ENCODE measurements at regions not wholly inside any gene's neighbourhood (a gene's known extent, or its start where the extent isn't known, plus 50 kb on each side); places are given as distances from the start of the nearest gene placed in this dataset.

- Mint-ChIP-seq H3K27ac (no peak overlapping the region), H3K9me3 (peaks cover 0 to 15% (median 0%) of the 10 kb centered on the region in 9 donors), H3K27me3 (peaks cover 0 to 32% (median 3%) of the 10 kb centered on the region in 5 donors), H3K4me1 (no peaks in the 10 kb centered on the region), H3K4me3 (no peak overlapping the region), H3K36me3 (peaks cover 0 to 5% (median 2%) of the 10 kb centered on the region in 3 donors)
- DNase-seq (no peak), ATAC-seq (no peak)
- POLR2A ChIA-PET: no interaction called here
Measured at GRCh38 chr16:48997946-48998345, 283.7 kb downstream of the CBLN1 start.

- ATAC-seq (no peak), DNase-seq (no peak)
- Mint-ChIP-seq H3K36me3 (peaks cover 0 to 5% (median 2%) of the 10 kb centered on the region in 3 donors), H3K4me3 (no peak overlapping the region), H3K4me1 (no peaks in the 10 kb centered on the region), H3K27ac (no peak overlapping the region), H3K9me3 (peaks cover 0 to 15% (median 0%) of the 10 kb centered on the region in 9 donors), H3K27me3 (peaks cover 0 to 32% (median 3%) of the 10 kb centered on the region in 5 donors)
- POLR2A ChIA-PET: no interaction called here
Measured at GRCh38 chr16:48997081-48997615, 284.5 kb downstream of the CBLN1 start.

GRCh38 chr16:48978501-48978900 is 303.1 kb downstream of the CBLN1 start:
- Mint-ChIP-seq H3K27ac (no peak overlapping the region), H3K36me3 (no peaks in the 10 kb centered on the region)

GRCh38 chr16:48972236-48972635 is 309.4 kb downstream of the CBLN1 start:
- DNase-seq (no peak), ATAC-seq (no peak)
- Mint-ChIP-seq H3K4me3 (no peak overlapping the region), H3K27ac (no peak overlapping the region), H3K27me3 (peaks cover 0 to 8% (median 0%) of the 10 kb centered on the region in 5 donors), H3K36me3 (no peaks in the 10 kb centered on the region), H3K4me1 (no peaks in the 10 kb centered on the region), H3K9me3 (peaks cover 0 to 6% (median 0%) of the 10 kb centered on the region in 9 donors)
- POLR2A ChIA-PET: no interaction called here

More at GRCh38 chr16:48978501-48978900, 303.1 kb downstream of the CBLN1 start:
- no peak for ATAC-seq
- H3K9me3 Mint-ChIP-seq: peaks cover 0 to 12% (median 5%) of the 10 kb centered on the region in 9 donors
- DNase-seq: no peak
- H3K4me3 Mint-ChIP-seq: no peak overlapping the region
- H3K4me1 Mint-ChIP-seq: no peaks in the 10 kb centered on the region
- POLR2A ChIA-PET: no interaction called here
- peaks cover 0 to 4% (median 0%) of the 10 kb centered on the region in 5 donors for H3K27me3 Mint-ChIP-seq

- no peak overlapping the region for H3K27ac Mint-ChIP-seq
- H3K4me1 Mint-ChIP-seq: no peaks in the 10 kb centered on the region
- H3K4me3 Mint-ChIP-seq: no peak overlapping the region
- peaks cover 0 to 9% (median 0%) of the 10 kb centered on the region in 5 donors for H3K27me3 Mint-ChIP-seq
- POLR2A ChIA-PET: no interaction called here
- no peaks in the 10 kb centered on the region for H3K36me3 Mint-ChIP-seq
- H3K9me3 Mint-ChIP-seq: peaks cover 0 to 6% (median 0%) of the 10 kb centered on the region in 9 donors
- no peak for DNase-seq
- no peak for ATAC-seq
Measured at GRCh38 chr16:48971571-48972077, 310.0 kb downstream of the CBLN1 start.

GRCh38 chr16:48970216-48970615 is 311.4 kb downstream of the CBLN1 start:
- POLR2A ChIA-PET: no interaction called here

GRCh38 chr16:48969611-48970010 is 312.0 kb downstream of the CBLN1 start:
- Mint-ChIP-seq H3K9me3 (peaks cover 0 to 6% (median 0%) of the 10 kb centered on the region in 9 donors), H3K27me3 (peaks cover 0 to 9% (median 0%) of the 10 kb centered on the region in 5 donors), H3K27ac (no peak overlapping the region), H3K36me3 (no peaks in the 10 kb centered on the region), H3K4me1 (no peaks in the 10 kb centered on the region), H3K4me3 (no peak overlapping the region)
- POLR2A ChIA-PET: no interaction called here
- no peak for ATAC-seq
- DNase-seq: no peak

More at GRCh38 chr16:48970216-48970615, 311.4 kb downstream of the CBLN1 start:
- DNase-seq (no peak), ATAC-seq (no peak)
- Mint-ChIP-seq H3K27me3 (peaks cover 0 to 9% (median 0%) of the 10 kb centered on the region in 5 donors), H3K9me3 (peaks cover 0 to 6% (median 0%) of the 10 kb centered on the region in 9 donors), H3K36me3 (no peaks in the 10 kb centered on the region), H3K4me3 (no peak overlapping the region), H3K27ac (no peak overlapping the region), H3K4me1 (no peaks in the 10 kb centered on the region)

- peaks cover 0 to 9% (median 0%) of the 10 kb centered on the region in 5 donors for H3K27me3 Mint-ChIP-seq
- no peak overlapping the region for H3K27ac Mint-ChIP-seq
- H3K9me3 Mint-ChIP-seq: peaks cover 0 to 8% (median 5%) of the 10 kb centered on the region in 9 donors
- no peaks in the 10 kb centered on the region for H3K36me3 Mint-ChIP-seq
- POLR2A ChIA-PET: no interaction called here
- ATAC-seq (no peak), DNase-seq (no peak)
- H3K4me3 Mint-ChIP-seq: no peak overlapping the region
- H3K4me1 Mint-ChIP-seq: no peaks in the 10 kb centered on the region
Measured at GRCh38 chr16:48965386-48965785, 316.3 kb downstream of the CBLN1 start.

GRCh38 chr16:48963901-48964615 is 317.6 kb downstream of the CBLN1 start:
- Mint-ChIP-seq H3K4me3 (no peak overlapping the region), H3K4me1 (no peaks in the 10 kb centered on the region), H3K27ac (no peak overlapping the region), H3K36me3 (no peaks in the 10 kb centered on the region), H3K9me3 (peaks cover 0 to 8% (median 4%) of the 10 kb centered on the region in 9 donors), H3K27me3 (peaks cover 0 to 12% (median 0%) of the 10 kb centered on the region in 5 donors)
- POLR2A ChIA-PET: no interaction called here
- ATAC-seq (no peak), DNase-seq (no peak)

GRCh38 chr16:48963306-48963705 is 318.3 kb downstream of the CBLN1 start:
- ATAC-seq (no peak), DNase-seq (no peak)
- Mint-ChIP-seq H3K9me3 (peaks cover 0 to 8% (median 4%) of the 10 kb centered on the region in 9 donors), H3K36me3 (no peaks in the 10 kb centered on the region), H3K4me3 (no peak overlapping the region), H3K4me1 (no peaks in the 10 kb centered on the region), H3K27me3 (peaks cover 0 to 12% (median 0%) of the 10 kb centered on the region in 5 donors), H3K27ac (no peak overlapping the region)
- POLR2A ChIA-PET: no interaction called here

GRCh38 chr16:48961546-48961945 is 320.1 kb downstream of the CBLN1 start:
- ATAC-seq (no peak), DNase-seq (no peak)
- Mint-ChIP-seq H3K27ac (no peak overlapping the region), H3K36me3 (no peaks in the 10 kb centered on the region), H3K4me1 (no peaks in the 10 kb centered on the region), H3K9me3 (peaks cover 0 to 8% (median 2%) of the 10 kb centered on the region in 9 donors), H3K27me3 (peaks cover 0 to 6% (median 0%) of the 10 kb centered on the region in 5 donors), H3K4me3 (no peak overlapping the region)
- POLR2A ChIA-PET: no interaction called here

- ATAC-seq (no peak), DNase-seq (no peak)
- Mint-ChIP-seq H3K27me3 (peaks cover 0 to 6% (median 0%) of the 10 kb centered on the region in 5 donors), H3K9me3 (peaks cover 0 to 8% (median 2%) of the 10 kb centered on the region in 9 donors), H3K27ac (no peak overlapping the region), H3K4me3 (peak overlapping the region in 1 of 10 donors; percentile 34), H3K36me3 (no peaks in the 10 kb centered on the region), H3K4me1 (no peaks in the 10 kb centered on the region)
- POLR2A ChIA-PET: no interaction called here
Measured at GRCh38 chr16:48960830-48961229, 320.8 kb downstream of the CBLN1 start.

- Mint-ChIP-seq H3K27ac (no peak overlapping the region), H3K4me3 (no peak overlapping the region), H3K27me3 (peaks cover 0 to 6% (median 0%) of the 10 kb centered on the region in 5 donors), H3K4me1 (no peaks in the 10 kb centered on the region), H3K9me3 (peaks cover 0 to 6% (median 2%) of the 10 kb centered on the region in 9 donors), H3K36me3 (no peaks in the 10 kb centered on the region)
- DNase-seq (no peak), ATAC-seq (no peak)
- POLR2A ChIA-PET: no interaction called here
Measured at GRCh38 chr16:48959747-48960146, 321.9 kb downstream of the CBLN1 start.

Data from naive thymus-derived CD8-positive, alpha-beta T cell (primary cell).